OCI-LY3 (cell line): ENCODE measurements at regions not wholly inside any gene's neighbourhood (a gene's known extent, or its start where the extent isn't known, plus 50 kb on each side); places are given as distances from the start of the nearest gene placed in this dataset.

Experiments
- H2AFZ ChIP-seq: fragments of 200-600, 300-600 bp; shearing (Covaris generic); 2 replicates; pipeline ENCODE4 v1.6.0; 2014; ENCODE audit warnings: antibody characterized with exemption, low read depth, low read length
- H3K27ac ChIP-seq: fragments of 200-600, 300-600 bp; sonication (generic); 2 replicates; pipeline ENCODE4 v1.5.1; 2014; ENCODE audit warnings: mild to moderate bottlenecking, low read length, moderate library complexity, mixed read lengths
- H3K27me3 ChIP-seq: fragments of 200-600, 300-600 bp; sonication (generic); 2 replicates; pipeline ENCODE4 v1.6.1; 2014; ENCODE audit warnings: low read depth, low read length, mixed read lengths
- H3K36me3 ChIP-seq: fragments of 200-600, 300-600 bp; sonication (generic); replicated peaks from 2 replicates; pipeline ENCODE3; 2014; ENCODE audit warnings: low read depth, low read length, mixed read lengths
- H3K4me1 ChIP-seq: fragments of 300-600, 200-600 bp; sonication (generic); 2 replicates; pipeline ENCODE4 v1.6.1; 2014; ENCODE audit warnings: low read length, mixed read lengths
- H3K4me2 ChIP-seq: fragments of 200-600, 300-600 bp; sonication (generic); 2 replicates; pipeline ENCODE4 v1.6.1; 2014; ENCODE audit warnings: low read length, mixed read lengths
- H3K4me3 ChIP-seq: fragments of 300-600, 200-600 bp; sonication (generic); 2 replicates; pipeline ENCODE4 v1.5.1; 2014; ENCODE audit warnings: antibody characterized with exemption, mild to moderate bottlenecking, low read length, moderate library complexity
- H3K79me2 ChIP-seq: fragments of 300-600, 200-600 bp; shearing (Covaris generic); 2 replicates; pipeline ENCODE4 v1.6.1; 2014; ENCODE audit warnings: mild to moderate bottlenecking, low read length, mixed read lengths
- H3K9ac ChIP-seq: fragments of 300-600, 200-600 bp; shearing (Covaris generic); 2 replicates; pipeline ENCODE4 v1.6.0; 2014; ENCODE audit warnings: mild to moderate bottlenecking, low read length, moderate library complexity
- H3K9me3 ChIP-seq: fragments of 200-600, 300-600 bp; shearing (Covaris generic); 2 replicates; pipeline ENCODE4 v1.6.1; 2014; ENCODE audit warnings: low read length, mixed read lengths; ENCODE audit not compliant: insufficient read depth
- H4K20me1 ChIP-seq: fragments of 200-600, 300-600 bp; sonication (generic); 2 replicates; pipeline ENCODE4 v1.6.1; 2016; ENCODE audit warnings: low read length, mixed read lengths; ENCODE audit not compliant: insufficient read depth
- CTCF ChIP-seq: fragments of 200-600, 300-600 bp; sonication (generic); IDR thresholded peaks from 2 replicates; pipeline ENCODE4 v1.5.1; 2014; ENCODE audit warnings: antibody characterized with exemption, low read length, low read depth
- EZH2phosphoT487 ChIP-seq: fragments of 200-600 bp; shearing (Covaris generic); IDR thresholded peaks from 2 replicates; pipeline ENCODE4 v1.6.1; 2018; ENCODE audit warnings: antibody characterized with exemption, mixed run types, low read depth

GRCh38 chr3:110077093-110077492, 739.7 kb upstream of the DPPA4 start:
- TF ChIP-seq EZH2phosphoT487, result no peak
- no peak for TF ChIP-seq CTCF
- Histone ChIP-seq H3K4me1 (peaks cover 8% of the 10 kb centered on the region; the same call in 1 of the 2 replicates), H3K27ac (no peak overlapping the region), H3K4me3 (no peak overlapping the region), H3K27me3 (0 out of 2 replicates have a peak, but pooled peaks cover 3% of the 10 kb centered on the region), H3K4me2 (peak overlapping the region; percentile 1; the same call in 1 of the 2 replicates), H2AFZ (no peak overlapping the region), H3K36me3 (no peaks in the 10 kb centered on the region), H4K20me1 (no peaks in the 10 kb centered on the region), H3K9ac (no peak overlapping the region), H3K9me3 (no peaks in the 10 kb centered on the region), H3K79me2 (no peaks in the 10 kb centered on the region)

- H3K4me3 ChIP-seq, result no peak overlapping the region
- H3K9me3 ChIP-seq, result no peaks in the 10 kb centered on the region
- H2AFZ ChIP-seq, result no peak overlapping the region
- no peaks in the 10 kb centered on the region for H3K4me1 ChIP-seq
- TF ChIP-seq CTCF, result no peak
- no peak for TF ChIP-seq EZH2phosphoT487
- H3K36me3 ChIP-seq, result no peaks in the 10 kb centered on the region
- H3K27ac ChIP-seq, result no peak overlapping the region
- H4K20me1 ChIP-seq, result no peaks in the 10 kb centered on the region
- H3K27me3 ChIP-seq, result no peaks in the 10 kb centered on the region
- H3K4me2 ChIP-seq, result no peak overlapping the region
- H3K79me2 ChIP-seq, result no peaks in the 10 kb centered on the region
- H3K9ac ChIP-seq, result no peak overlapping the region
Observed at GRCh38 chr3:110093411-110093810, 756.1 kb upstream of the DPPA4 start.

- H3K27me3 ChIP-seq, result no peaks in the 10 kb centered on the region
- no peaks in the 10 kb centered on the region for H3K9me3 ChIP-seq
- no peaks in the 10 kb centered on the region for H3K36me3 ChIP-seq
- no peak overlapping the region for H3K27ac ChIP-seq
- no peaks in the 10 kb centered on the region for H3K79me2 ChIP-seq
- H2AFZ ChIP-seq, result no peak overlapping the region
- H3K4me3 ChIP-seq, result no peak overlapping the region
- no peak overlapping the region for H3K9ac ChIP-seq
- H3K4me1 ChIP-seq, result no peaks in the 10 kb centered on the region
- no peak for TF ChIP-seq CTCF
- no peak for TF ChIP-seq EZH2phosphoT487
- H3K4me2 ChIP-seq, result no peak overlapping the region
- H4K20me1 ChIP-seq, result no peaks in the 10 kb centered on the region
Observed at GRCh38 chr3:110093812-110094401, 756.6 kb upstream of the DPPA4 start.

GRCh38 chr3:110099711-110100110, 762.4 kb upstream of the DPPA4 start:
- Histone ChIP-seq H3K4me2 (peak overlapping the region; percentile 29), H3K79me2 (no peaks in the 10 kb centered on the region), H2AFZ (0 out of 2 replicates have a peak overlapping the region, but pooled peaks have one; percentile 28), H4K20me1 (no peaks in the 10 kb centered on the region), H3K27me3 (no peaks in the 10 kb centered on the region), H3K4me1 (peaks cover 17% of the 10 kb centered on the region), H3K4me3 (peak overlapping the region; percentile 1), H3K36me3 (no peaks in the 10 kb centered on the region), H3K9me3 (no peaks in the 10 kb centered on the region), H3K27ac (no peak overlapping the region), H3K9ac (no peak overlapping the region)
- TF ChIP-seq EZH2phosphoT487 (no peak), CTCF (no peak)
